K562 (cell line): ENCODE measurements at regions not wholly inside any gene's neighbourhood (a gene's known extent, or its start where the extent isn't known, plus 50 kb on each side); places are given as distances from the start of the nearest gene placed in this dataset.

Experiments
- ATAC-seq: fragments of 200-7000 bp; cut with Tn5 transposase; 3 replicates; pipeline ENCODE4 v1.9.1; 2020; ENCODE audit warnings: moderate library complexity
- BruUV-seq: library from RNA; stranded (reverse); fragments of 400-500 nt; replicated peaks from 2 replicates; lab custom pipeline; 2021; lab: Mats Ljungman, UMichigan
- CTCF ChIA-PET: fragments of 300-600 bp; formaldehyde crosslinking; extraction: SDS; loops from one replicate; lab custom pipeline; 2021; ENCODE audit warnings: low intra/inter-chr PET ratio; lab: Yijun Ruan, JAX
- POLR2A ChIA-PET: fragments of 300-600, 350-650 bp; sonication (Branson Sonifier 250); formaldehyde crosslinking; extraction: SDS; loops from one replicate; lab custom pipeline; 2021; ENCODE audit warnings: antibody characterized with exemption, inconsistent platforms; lab: Yijun Ruan, JAX
- DNase-seq, 4 experiments: peaks; one replicate each; pipeline versions ENCODE4 v3.0.0 to v3.0.0-alpha.2; 2011 to 2018; ENCODE audit warnings: low spot score in 3 of 4, mixed read lengths in 3 of 4; ENCODE audit errors: extremely low read depth in 1 of 4
- FAIRE-seq: peaks from 2 replicates; lab custom pipeline; 2011; peaks lifted over from hg19 to GRCh38; lab: Jason Lieb, UNC
- H2AFZ ChIP-seq: 2 replicates; pipeline ENCODE4 v1.6.0; 2011; ENCODE audit warnings: low read depth, low read length, control low read depth, inconsistent platforms
- H3K27ac ChIP-seq: fragments of 200-600 bp; 3 replicates; pipeline ENCODE4 v1.8.0; 2011; ENCODE audit warnings: low read depth, mild to moderate bottlenecking, control low read depth, inconsistent platforms, low read length, moderate library complexity, mixed read lengths; ENCODE audit errors: extremely low read depth
- H3K27me3 ChIP-seq, 2 experiments: fragments of 300-600 bp in 1 of 2; 2 replicates in 1 of 2; 3 replicates in 1 of 2; pipeline versions ENCODE4 v1.6.0 to v1.8.0; 2011; ENCODE audit warnings: inconsistent platforms in 2 of 2, low read length in 2 of 2, mild to moderate bottlenecking in 1 of 2, mixed read lengths in 1 of 2, moderate library complexity in 1 of 2; ENCODE audit not compliant: control insufficient read depth in 2 of 2, insufficient read depth in 2 of 2
- H3K36me3 ChIP-seq: fragments of 300-600 bp; 3 replicates; pipeline ENCODE4 v1.8.0; 2011; ENCODE audit warnings: mild to moderate bottlenecking, low read length, inconsistent platforms; ENCODE audit not compliant: control insufficient read depth, insufficient read depth
- H3K4me1 ChIP-seq, 2 experiments: fragments of 200-600 bp in 1 of 2; replicated peaks in 1 of 2; 2 replicates in 1 of 2; 3 replicates in 1 of 2; pipeline versions ENCODE4 v1.5.1 to v1.8.0; 2011; ENCODE audit warnings: inconsistent platforms in 2 of 2, low read length in 2 of 2, mild to moderate bottlenecking in 1 of 2, mixed read lengths in 1 of 2, moderate library complexity in 1 of 2; ENCODE audit not compliant: control insufficient read depth in 2 of 2, insufficient read depth in 2 of 2
- H3K4me2 ChIP-seq: 2 replicates; pipeline ENCODE4 v1.6.1; 2011; ENCODE audit warnings: low read length, control low read depth, inconsistent platforms, mixed read lengths; ENCODE audit not compliant: insufficient read depth
- H3K4me3 ChIP-seq: fragments of 200-600 bp; sonication (generic), shearing (Covaris generic); 2 replicates; pipeline ENCODE4 v1.5.1; 2016; ENCODE audit warnings: control low read depth, inconsistent platforms
- H3K79me2 ChIP-seq: fragments of 200-600 bp; 3 replicates; pipeline ENCODE4 v1.8.0; 2011; ENCODE audit warnings: low read length, inconsistent platforms; ENCODE audit not compliant: control insufficient read depth, insufficient read depth
- H3K9ac ChIP-seq, 2 experiments: 2 replicates each; pipeline versions ENCODE4 v1.6.0 to v1.6.1; 2011; ENCODE audit warnings: low read depth in 2 of 2, low read length in 2 of 2, control low read depth in 1 of 2, inconsistent platforms in 1 of 2, mild to moderate bottlenecking in 1 of 2, mixed read lengths in 1 of 2; ENCODE audit not compliant: insufficient read depth in 1 of 2
- H3K9me1 ChIP-seq: one replicate; pipeline ENCODE4 v1.6.0; 2011; ENCODE audit warnings: inconsistent platforms, mild to moderate bottlenecking, low read length, moderate library complexity; ENCODE audit not compliant: control insufficient read depth, insufficient read depth
- H3K9me3 ChIP-seq: replicated peaks from 2 replicates; pipeline ENCODE4 v1.5.1; 2011; ENCODE audit warnings: low read depth, low read length, inconsistent platforms; ENCODE audit not compliant: control insufficient read depth, insufficient read depth
- H4K20me1 ChIP-seq: replicated peaks from 2 replicates; pipeline ENCODE4 v1.6.1; 2011; ENCODE audit warnings: low read length, inconsistent platforms, mixed read lengths; ENCODE audit not compliant: control insufficient read depth, insufficient read depth
- ADNP ChIP-seq: fragments of 200-800 bp; sonication (Bioruptor generic); IDR thresholded peaks from 2 replicates; pipeline ENCODE4 v1.6.1; 2016; ENCODE audit warnings: missing genetic modification characterization, missing compliant biosample characterization
- ATF6 ChIP-seq: sonication (generic); formaldehyde crosslinking; IDR thresholded peaks from 2 replicates; pipeline ENCODE4 v1.4.0; 2020; ENCODE audit warnings: mild to moderate bottlenecking, missing genetic modification reagents
- CTBP1 ChIP-seq: fragments of 450-650 bp; IDR thresholded peaks from 2 replicates; pipeline ENCODE4 v1.6.1; 2016; ENCODE audit warnings: borderline replicate concordance
- HNRNPL ChIP-seq: fragments of 200-400 bp; formaldehyde crosslinking; IDR thresholded peaks from 2 replicates; pipeline ENCODE4 v1.6.1; 2017; ENCODE audit warnings: low read depth, mild to moderate bottlenecking, low read length
- HOXB6 ChIP-seq: fragments of 250-450 bp; sonication (Bioruptor Pico); IDR thresholded peaks from 2 replicates; pipeline ENCODE4 v1.5.1; 2022; ENCODE audit warnings: mild to moderate bottlenecking, borderline replicate concordance
- KAT2B ChIP-seq: IDR thresholded peaks from one replicate; pipeline ENCODE4 v1.6.1; 2012; ENCODE audit warnings: low read depth, mild to moderate bottlenecking, control low read depth, inconsistent platforms, low read length, moderate library complexity
- NR0B1 ChIP-seq: fragments of 450-650 bp; IDR thresholded peaks from one replicate; pipeline ENCODE4 v1.6.1; 2018; ENCODE audit warnings: mild to moderate bottlenecking, moderate library complexity; ENCODE audit not compliant: partially characterized antibody
- PRPF4 ChIP-seq: fragments of 200-400 bp; formaldehyde crosslinking; IDR thresholded peaks from one replicate; pipeline ENCODE4 v1.6.1; 2017; ENCODE audit warnings: low read length, low read depth, mild to moderate bottlenecking; ENCODE audit not compliant: insufficient read depth, poor library complexity, severe bottlenecking
- RBBP5 ChIP-seq: fragments of 200-600 bp; sonication (generic); IDR thresholded peaks from 2 replicates; pipeline ENCODE4 v1.6.1; 2012; ENCODE audit warnings: borderline replicate concordance, mild to moderate bottlenecking, low read length, control low read depth, inconsistent platforms; ENCODE audit not compliant: insufficient read depth, poor library complexity, severe bottlenecking
- RUNX1 ChIP-seq: sonication (generic); IDR thresholded peaks from 2 replicates; pipeline ENCODE4 v1.6.1; 2016; ENCODE audit warnings: antibody characterized with exemption, low read depth
- ZBTB8A ChIP-seq: fragments of 450-650 bp; IDR thresholded peaks from 2 replicates; pipeline ENCODE4 v1.6.1; 2018; ENCODE audit warnings: mild to moderate bottlenecking, moderate library complexity; ENCODE audit not compliant: partially characterized antibody
- ZNF24 ChIP-seq: fragments of 450-650 bp; IDR thresholded peaks from 2 replicates; pipeline ENCODE4 v1.6.1; 2016
- ZNF3 ChIP-seq: fragments of 250-450 bp; sonication (Bioruptor Pico); IDR thresholded peaks from 2 replicates; pipeline ENCODE4 v1.5.0; 2021; ENCODE audit warnings: mild to moderate bottlenecking, moderate library complexity
- ZNF507 ChIP-seq: conservative IDR thresholded peaks from 2 replicates; pipeline ENCODE4 v1.6.1; 2017; ENCODE audit warnings: missing genetic modification characterization, missing compliant biosample characterization
- WGBS: fragments of 100-300 bp; shearing (Covaris generic); methylation state at CpG from one replicate; pipeline ENCODE4 v1.1.6; 2016; ENCODE audit warnings: low coverage, mixed read lengths; ENCODE audit not compliant: insufficient coverage; ENCODE audit errors: missing lambda C conversion rate; 5-methylcytosine and 5-hydroxymethylcytosine counted together
- in situ Hi-C: fragments of 300-500 bp; cut with MboI; formaldehyde crosslinking; loops from 4 replicates; pipeline ENCODE4 v1.15.0; 2018; ENCODE audit warnings: inconsistent platforms, mixed read lengths
- intact Hi-C: fragments of 100-400 bp; cut with micrococcal nuclease; formaldehyde crosslinking; loops from 2 replicates; pipeline ENCODE4 v1.14.2; 2022

- H3K4me1 ChIP-seq = peaks cover 0 to 4% of the 10 kb centered on the region in 2 experiments; a peak in 1 of 5 replicates
- ChIA-PET CTCF (no interaction called here), POLR2A (interaction anchor here (0.6 to 1.1 kb wide), 2 partner anchors 37 to 135 kb away, joined by 3 read pairs; no protein-coding TSS in a partner anchor)
- H3K79me2 ChIP-seq = no peaks in the 10 kb centered on the region
- H3K9me3 ChIP-seq = no peaks in the 10 kb centered on the region
- intact Hi-C loops = no loop called here
- FAIRE-seq = no peak
- in situ Hi-C loops = no loop called here
- H3K27ac ChIP-seq = no peak overlapping the region
- H3K9ac ChIP-seq = no peak overlapping the region
- H3K9me1 ChIP-seq = no peaks in the 10 kb centered on the region
- H3K4me2 ChIP-seq = no peak overlapping the region
- no peak overlapping the region for H3K4me3 ChIP-seq
- no peak for ATAC-seq
- DNase-seq = no peak
- peaks cover 56 to 62% of the 10 kb centered on the region in 2 experiments for H3K27me3 ChIP-seq
- BruUV-seq = no TSS peak
- no peak for TF ChIP-seq PRPF4
- no peak for TF ChIP-seq ZNF3 (CRISPR knock-in tag)
- no peak for TF ChIP-seq HNRNPL
- TF ChIP-seq CTBP1 = no peak
- TF ChIP-seq HOXB6 (CRISPR knock-in tag) = no peak
- no peak for TF ChIP-seq RUNX1
- no peak overlapping the region for H2AFZ ChIP-seq
- 0% methylated on average over 11 of the region's 11 CpGs for WGBS
- peaks cover 3% of the 10 kb centered on the region for H4K20me1 ChIP-seq
- H3K36me3 ChIP-seq = no peaks in the 10 kb centered on the region
Measured at GRCh38 chr7:46123-46829, 146.1 kb upstream of the FAM20C start.

GRCh38 chr7:46830-47140, 145.6 kb upstream of the FAM20C start:
- in situ Hi-C loops = no loop called here
- ChIA-PET CTCF (no interaction called here), POLR2A (no interaction called here)
- Histone ChIP-seq H3K9ac (no peak overlapping the region), H3K9me1 (no peaks in the 10 kb centered on the region), H3K27ac (no peak overlapping the region), H3K4me3 (no peak overlapping the region), H3K79me2 (no peaks in the 10 kb centered on the region), H3K27me3 (peaks cover 54 to 60% of the 10 kb centered on the region in 2 experiments), H3K4me2 (no peak overlapping the region), H3K36me3 (no peaks in the 10 kb centered on the region), H4K20me1 (no peaks in the 10 kb centered on the region), H2AFZ (no peak overlapping the region), H3K4me1 (no peaks in the 10 kb centered on the region; a peak in 1 of 5 replicates), H3K9me3 (no peaks in the 10 kb centered on the region)
- ATAC-seq = no peak
- 4% methylated on average over 5 of the region's 5 CpGs for WGBS
- no peak for DNase-seq
- intact Hi-C loops = no loop called here
- FAIRE-seq = no peak
- no TSS peak for BruUV-seq
- TF ChIP-seq KAT2B (no peak), ADNP (tag) (no peak), RBBP5 (no peak), ZNF507 (tag) (no peak), ATF6 (no peak), ZBTB8A (no peak), ZNF24 (no peak), NR0B1 (no peak)
